ENCODE measurements at regions not wholly inside any gene's neighbourhood (a gene's known extent, or its start where the extent isn't known, plus 50 kb on each side); places are given as distances from the start of the nearest gene placed in this dataset.

GRCh38 chr5:155211764-155212163, 198.2 kb downstream of the KIF4B start:
- no peak overlapping the region for H3K27ac Mint-ChIP-seq
- H3K9me3 Mint-ChIP-seq: no peaks in the 10 kb centered on the region
- ChIA-PET POLR2A (no interaction called here), CTCF (no interaction called here)
- no peaks in the 10 kb centered on the region for H3K36me3 Mint-ChIP-seq (ENCODE audit: low read depth)
- H3K27me3 Mint-ChIP-seq: no peaks in the 10 kb centered on the region
- DNase-seq (no peak), ATAC-seq (no peak)
- no peaks in the 10 kb centered on the region for H3K4me1 Mint-ChIP-seq (ENCODE audit: low read depth)
- no peak overlapping the region for H3K4me3 Mint-ChIP-seq
- intact Hi-C loops (cut with micrococcal nuclease): no loop called here
- no peak for TF ChIP-seq CTCF (IDR thresholded peaks at IDR 0.05)

GRCh38 chr5:155222393-155222792, 208.8 kb downstream of the KIF4B start:
- ChIA-PET POLR2A (no interaction called here), CTCF (no interaction called here)

GRCh38 chr5:155229135-155229534, 215.6 kb downstream of the KIF4B start:
- Mint-ChIP-seq H3K27ac (no peak overlapping the region), H3K27me3 (no peaks in the 10 kb centered on the region), H3K36me3 (ENCODE audit: low read depth) (no peaks in the 10 kb centered on the region), H3K4me3 (no peak overlapping the region), H3K9me3 (no peaks in the 10 kb centered on the region), H3K4me1 (ENCODE audit: low read depth) (no peaks in the 10 kb centered on the region)
- ChIA-PET CTCF (no interaction called here), POLR2A (no interaction called here)
- DNase-seq: no peak
- TF ChIP-seq CTCF (IDR thresholded peaks at IDR 0.05): no peak
- no peak for ATAC-seq
- intact Hi-C loops (cut with micrococcal nuclease): no loop called here

More at GRCh38 chr5:155222393-155222792, 208.8 kb downstream of the KIF4B start:
- no peak overlapping the region for H3K4me3 Mint-ChIP-seq
- intact Hi-C loops (cut with micrococcal nuclease): no loop called here
- H3K27ac Mint-ChIP-seq: no peak overlapping the region
- ATAC-seq: no peak
- no peaks in the 10 kb centered on the region for H3K36me3 Mint-ChIP-seq (ENCODE audit: low read depth)
- no peaks in the 10 kb centered on the region for H3K4me1 Mint-ChIP-seq (ENCODE audit: low read depth)
- no peaks in the 10 kb centered on the region for H3K27me3 Mint-ChIP-seq
- TF ChIP-seq CTCF (IDR thresholded peaks at IDR 0.05): no peak
- no peaks in the 10 kb centered on the region for H3K9me3 Mint-ChIP-seq
- no peak for DNase-seq

- H3K4me3 Mint-ChIP-seq: no peak overlapping the region
- H3K27ac Mint-ChIP-seq: no peak overlapping the region
- no peaks in the 10 kb centered on the region for H3K4me1 Mint-ChIP-seq (ENCODE audit: low read depth)
- DNase-seq (no peak), ATAC-seq (no peak)
- H3K27me3 Mint-ChIP-seq: peaks cover 2% of the 10 kb centered on the region
- ChIA-PET POLR2A (no interaction called here), CTCF (no interaction called here)
- intact Hi-C loops (cut with micrococcal nuclease): no loop called here
- no peak for TF ChIP-seq CTCF (IDR thresholded peaks at IDR 0.05)
- H3K9me3 Mint-ChIP-seq: peaks cover 16% of the 10 kb centered on the region
- H3K36me3 Mint-ChIP-seq (ENCODE audit: low read depth): no peaks in the 10 kb centered on the region
Measured at GRCh38 chr5:155239803-155240202, 226.2 kb downstream of the KIF4B start.

- Mint-ChIP-seq H3K9me3 (no peaks in the 10 kb centered on the region), H3K27me3 (no peaks in the 10 kb centered on the region), H3K4me1 (ENCODE audit: low read depth) (no peaks in the 10 kb centered on the region), H3K36me3 (ENCODE audit: low read depth) (no peaks in the 10 kb centered on the region), H3K4me3 (no peak overlapping the region), H3K27ac (no peak overlapping the region)
- POLR2A ChIA-PET: no interaction called here
- no peak for ATAC-seq
- no peak for DNase-seq
- CTCF ChIA-PET: no interaction called here
- intact Hi-C loops (cut with micrococcal nuclease): no loop called here
- no peak for TF ChIP-seq CTCF (IDR thresholded peaks at IDR 0.05)
Measured at GRCh38 chr5:155250596-155250995, 237.0 kb downstream of the KIF4B start.

All from activated CD8-positive, alpha-beta T cell treated with anti-CD3 and anti-CD28 coated beads for 36 hours (primary cell).